Progenitor cell of endocrine pancreas (in vitro differentiated cells): ENCODE measurements at regions not wholly inside any gene's neighbourhood (a gene's known extent, or its start where the extent isn't known, plus 50 kb on each side); places are given as distances from the start of the nearest gene placed in this dataset.

Experiments used
- DNase-seq: peaks from one replicate; pipeline ENCODE4 v3.0.0; 2021; ENCODE audit warnings: low spot score; ENCODE audit not compliant: unreplicated experiment
- H3K27ac Mint-ChIP-seq: 2 replicates; pipeline ENCODE4 v1.8.0; 2021; ENCODE audit warnings: mild to moderate bottlenecking, moderate library complexity, mixed read lengths
- H3K27me3 Mint-ChIP-seq: 2 replicates; pipeline ENCODE4 v1.8.0; 2021; ENCODE audit warnings: mixed read lengths
- H3K36me3 Mint-ChIP-seq: 2 replicates; pipeline ENCODE4 v1.8.0; 2022; ENCODE audit warnings: mixed read lengths; ENCODE audit not compliant: insufficient read depth
- H3K4me1 Mint-ChIP-seq: 2 replicates; pipeline ENCODE4 v1.8.0; 2021; ENCODE audit warnings: low read depth, mixed read lengths
- H3K4me3 Mint-ChIP-seq: 2 replicates; pipeline ENCODE4 v1.8.0; 2021; ENCODE audit warnings: low read depth, mild to moderate bottlenecking, moderate library complexity, mixed read lengths
- H3K9me3 Mint-ChIP-seq: 2 replicates; pipeline ENCODE4 v1.8.0; 2021; ENCODE audit warnings: low read depth, mixed read lengths
- TF ChIP-seq, protein P1 (sequence below): fragments of 200-600 bp; sonication (generic); IDR thresholded peaks from one replicate; pipeline ENCODE4 v1.5.0; 2021; ENCODE audit warnings: antibody characterized with exemption, mild to moderate bottlenecking; ENCODE audit not compliant: unreplicated experiment

DNA sequence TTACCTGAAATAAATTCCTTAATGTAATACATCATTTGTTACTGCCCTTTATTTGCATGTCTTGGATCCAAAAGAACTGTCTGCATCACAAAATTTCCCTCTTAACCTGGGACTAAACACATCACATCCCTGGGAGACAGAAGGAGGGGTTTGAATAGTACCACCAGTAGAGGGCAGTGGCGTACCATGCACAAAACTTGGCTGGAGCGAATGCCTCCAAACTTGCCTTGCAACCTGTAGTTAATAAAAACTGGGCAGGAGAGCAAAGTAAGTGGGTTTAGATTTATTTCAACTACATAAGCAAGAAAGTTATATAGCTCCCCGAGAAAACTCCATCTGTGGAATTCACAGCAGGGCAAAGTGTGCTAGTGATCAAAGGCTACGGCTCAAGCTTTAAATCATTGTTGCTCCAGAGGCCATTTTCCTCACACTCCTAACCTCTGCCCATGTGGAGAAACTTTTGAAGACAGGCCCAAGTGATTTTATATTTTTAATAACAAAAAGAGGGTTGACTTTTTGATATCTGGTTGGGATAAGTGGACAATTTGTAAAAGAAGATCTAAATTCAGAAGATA, 1176.7 kb upstream of the SEL1L start:
- Mint-ChIP-seq H3K4me3 (no peak overlapping the region), H3K36me3 (no peaks in the 10 kb centered on the region), H3K27me3 (no peaks in the 10 kb centered on the region), H3K27ac (no peak overlapping the region), H3K9me3 (peaks cover 4% of the 10 kb centered on the region), H3K4me1 (no peaks in the 10 kb centered on the region)
- peak; percentile 37 for DNase-seq
- TF ChIP-seq, protein P1, sequence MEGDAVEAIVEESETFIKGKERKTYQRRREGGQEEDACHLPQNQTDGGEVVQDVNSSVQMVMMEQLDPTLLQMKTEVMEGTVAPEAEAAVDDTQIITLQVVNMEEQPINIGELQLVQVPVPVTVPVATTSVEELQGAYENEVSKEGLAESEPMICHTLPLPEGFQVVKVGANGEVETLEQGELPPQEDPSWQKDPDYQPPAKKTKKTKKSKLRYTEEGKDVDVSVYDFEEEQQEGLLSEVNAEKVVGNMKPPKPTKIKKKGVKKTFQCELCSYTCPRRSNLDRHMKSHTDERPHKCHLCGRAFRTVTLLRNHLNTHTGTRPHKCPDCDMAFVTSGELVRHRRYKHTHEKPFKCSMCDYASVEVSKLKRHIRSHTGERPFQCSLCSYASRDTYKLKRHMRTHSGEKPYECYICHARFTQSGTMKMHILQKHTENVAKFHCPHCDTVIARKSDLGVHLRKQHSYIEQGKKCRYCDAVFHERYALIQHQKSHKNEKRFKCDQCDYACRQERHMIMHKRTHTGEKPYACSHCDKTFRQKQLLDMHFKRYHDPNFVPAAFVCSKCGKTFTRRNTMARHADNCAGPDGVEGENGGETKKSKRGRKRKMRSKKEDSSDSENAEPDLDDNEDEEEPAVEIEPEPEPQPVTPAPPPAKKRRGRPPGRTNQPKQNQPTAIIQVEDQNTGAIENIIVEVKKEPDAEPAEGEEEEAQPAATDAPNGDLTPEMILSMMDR, result peak; percentile 79

DNA sequence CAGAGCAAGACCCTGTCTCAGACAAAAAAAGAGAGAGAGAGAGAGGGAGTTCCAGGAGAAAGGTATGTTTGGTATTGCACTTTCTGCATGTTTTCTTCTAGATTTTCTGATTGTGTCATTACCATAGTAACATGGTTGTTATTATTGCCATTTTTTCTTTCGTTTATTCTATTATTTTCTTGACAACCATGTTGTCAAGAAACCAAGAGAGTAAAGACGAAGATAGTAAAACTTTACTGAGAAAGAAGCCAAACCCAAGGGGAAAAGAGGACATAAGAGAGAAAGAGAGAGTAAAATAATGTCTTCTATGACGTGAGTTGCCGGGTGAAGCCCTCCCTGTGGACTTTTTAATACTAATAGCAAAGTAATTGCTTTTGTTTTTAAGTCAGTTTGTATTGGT, 1186.0 kb upstream of the SEL1L start:
- Mint-ChIP-seq H3K36me3 (no peaks in the 10 kb centered on the region), H3K27ac (no peak overlapping the region), H3K4me1 (peaks cover 9% of the 10 kb centered on the region), H3K4me3 (no peak overlapping the region), H3K9me3 (no peaks in the 10 kb centered on the region), H3K27me3 (no peaks in the 10 kb centered on the region)
- TF ChIP-seq, protein P1, result no peak
- no peak for DNase-seq

DNA sequence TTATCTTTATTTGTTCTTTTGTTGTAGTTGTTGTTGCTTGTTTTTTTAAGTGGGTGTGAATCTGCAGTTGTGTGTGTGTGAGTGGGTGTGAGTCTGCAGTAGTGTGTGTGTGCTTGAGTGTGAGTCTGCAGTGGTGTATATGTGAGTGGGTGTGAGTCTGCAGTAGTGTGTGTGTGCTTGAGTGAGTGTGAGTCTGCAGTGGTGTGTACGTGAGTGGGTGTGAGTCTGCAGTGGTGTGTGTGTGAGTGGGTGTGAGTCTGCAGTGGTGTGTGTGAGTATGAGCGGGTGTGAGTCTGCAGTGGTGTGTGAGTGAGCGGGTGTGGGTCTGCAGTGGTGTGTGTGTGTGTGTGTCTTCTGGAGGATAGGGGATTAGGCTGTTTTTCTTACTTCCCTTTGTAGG, 1186.8 kb upstream of the SEL1L start:
- Mint-ChIP-seq H3K27ac (peak overlapping the region; percentile 89), H3K36me3 (no peaks in the 10 kb centered on the region), H3K4me1 (peaks cover 9% of the 10 kb centered on the region), H3K9me3 (no peaks in the 10 kb centered on the region), H3K4me3 (no peak overlapping the region), H3K27me3 (no peaks in the 10 kb centered on the region)
- no peak for DNase-seq
- TF ChIP-seq, protein P1, result no peak

DNA sequence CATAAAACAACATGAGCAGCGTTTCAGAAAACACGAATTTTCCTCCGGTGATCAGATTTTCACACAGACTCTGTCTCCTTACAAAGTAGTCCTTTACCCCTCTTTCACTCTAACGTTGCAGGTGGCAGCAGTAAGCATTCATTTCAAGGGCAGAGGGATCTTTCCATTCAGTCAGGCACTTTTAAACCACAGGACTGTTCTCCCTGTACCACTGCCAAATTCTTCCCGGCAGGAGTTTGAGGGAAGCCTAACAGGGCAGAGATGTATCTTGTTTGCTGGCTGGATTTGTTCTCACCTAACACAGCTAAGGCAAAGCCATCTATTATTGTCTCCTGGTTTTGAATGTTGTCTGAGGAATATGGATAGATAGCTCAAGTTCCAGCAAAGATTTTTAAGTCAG, 1187.3 kb upstream of the SEL1L start:
- H3K9me3 Mint-ChIP-seq, result no peaks in the 10 kb centered on the region
- H3K36me3 Mint-ChIP-seq, result no peaks in the 10 kb centered on the region
- H3K27me3 Mint-ChIP-seq, result no peaks in the 10 kb centered on the region
- H3K4me1 Mint-ChIP-seq, result peaks cover 9% of the 10 kb centered on the region
- TF ChIP-seq, protein P1, result no peak
- no peak overlapping the region for H3K4me3 Mint-ChIP-seq
- H3K27ac Mint-ChIP-seq, result peak overlapping the region; percentile 89
- DNase-seq, result no peak

DNA sequence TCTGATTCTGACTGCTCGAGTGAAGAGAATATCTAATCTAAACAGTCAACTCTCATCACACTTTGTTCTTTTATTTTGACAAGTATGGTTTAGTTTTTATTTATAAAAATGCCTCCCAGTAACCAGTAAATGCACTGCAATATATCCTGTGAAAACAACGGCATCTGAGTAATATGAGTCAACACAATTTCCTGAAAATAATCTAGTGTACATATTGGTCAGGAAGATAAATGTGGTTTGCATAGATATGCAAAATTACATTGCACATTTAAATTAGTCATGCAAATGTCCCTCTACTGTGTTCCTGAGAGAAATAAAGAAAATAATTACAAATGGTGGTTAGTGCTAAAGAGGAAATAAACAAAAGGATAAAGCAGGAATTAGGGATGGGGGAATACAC, 1190.7 kb upstream of the SEL1L start:
- no peak for DNase-seq
- Mint-ChIP-seq H3K27me3 (no peaks in the 10 kb centered on the region), H3K9me3 (no peaks in the 10 kb centered on the region), H3K36me3 (no peaks in the 10 kb centered on the region), H3K27ac (no peak overlapping the region), H3K4me3 (no peak overlapping the region), H3K4me1 (peaks cover 8% of the 10 kb centered on the region)
- TF ChIP-seq, protein P1, result no peak
